ENCODE measurements at regions not wholly inside any gene's neighbourhood (a gene's known extent, or its start where the extent isn't known, plus 50 kb on each side); places are given as distances from the start of the nearest gene placed in this dataset.

DNA sequence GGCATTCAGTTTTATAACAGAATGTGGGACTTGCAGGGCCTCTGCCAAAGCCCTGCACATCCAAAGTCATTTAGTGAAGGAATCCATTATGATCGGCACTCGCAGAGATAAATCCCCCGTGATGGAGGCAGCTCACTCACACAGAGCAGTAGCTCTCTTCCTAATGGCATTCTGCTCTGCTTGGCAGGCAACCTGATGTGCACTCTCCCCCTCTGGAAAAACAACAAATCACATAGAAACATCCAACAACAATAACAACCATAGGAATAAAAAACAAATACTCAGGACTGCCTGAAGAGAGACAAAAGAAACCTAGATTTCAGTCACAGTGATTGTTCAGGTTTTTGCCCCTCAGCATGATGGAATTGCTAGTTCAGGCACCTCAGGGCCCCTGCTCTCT lies 59.7 kb downstream of the NAA11 start:
- Histone ChIP-seq H3K9me2 (ENCODE audit: insufficient read depth, low read length) (no peaks in the 10 kb centered on the region), H2AFZ (ENCODE audit: low read length) (no peak overlapping the region), H3K27ac (ENCODE audit: low read depth, low read length, poor library complexity, severe bottlenecking) (no peak overlapping the region), H3K4me1 (ENCODE audit: insufficient read depth, low read length, poor library complexity, severe bottlenecking) (no peaks in the 10 kb centered on the region), H4K20me1 (ENCODE audit: insufficient read depth, low read length) (no peaks in the 10 kb centered on the region), H3K4me3 (ENCODE audit: low read depth, low read length, poor library complexity, severe bottlenecking) (no peak overlapping the region), H3K9me3 (ENCODE audit: low read length) (no peaks in the 10 kb centered on the region), H3K36me3 (ENCODE audit: insufficient read depth, low read length) (no peaks in the 10 kb centered on the region), H3K79me2 (ENCODE audit: insufficient read depth, low read depth, low read length) (no peaks in the 10 kb centered on the region), H3K4me2 (ENCODE audit: low read length) (no peak overlapping the region)
- POLR2A ChIA-PET: no interaction called here
- TF ChIP-seq EZH2phosphoT487 (IDR thresholded peaks at IDR 0.05; ENCODE audit: borderline replicate concordance, low read depth, low read length): no peak
- TF ChIP-seq, protein P1, sequence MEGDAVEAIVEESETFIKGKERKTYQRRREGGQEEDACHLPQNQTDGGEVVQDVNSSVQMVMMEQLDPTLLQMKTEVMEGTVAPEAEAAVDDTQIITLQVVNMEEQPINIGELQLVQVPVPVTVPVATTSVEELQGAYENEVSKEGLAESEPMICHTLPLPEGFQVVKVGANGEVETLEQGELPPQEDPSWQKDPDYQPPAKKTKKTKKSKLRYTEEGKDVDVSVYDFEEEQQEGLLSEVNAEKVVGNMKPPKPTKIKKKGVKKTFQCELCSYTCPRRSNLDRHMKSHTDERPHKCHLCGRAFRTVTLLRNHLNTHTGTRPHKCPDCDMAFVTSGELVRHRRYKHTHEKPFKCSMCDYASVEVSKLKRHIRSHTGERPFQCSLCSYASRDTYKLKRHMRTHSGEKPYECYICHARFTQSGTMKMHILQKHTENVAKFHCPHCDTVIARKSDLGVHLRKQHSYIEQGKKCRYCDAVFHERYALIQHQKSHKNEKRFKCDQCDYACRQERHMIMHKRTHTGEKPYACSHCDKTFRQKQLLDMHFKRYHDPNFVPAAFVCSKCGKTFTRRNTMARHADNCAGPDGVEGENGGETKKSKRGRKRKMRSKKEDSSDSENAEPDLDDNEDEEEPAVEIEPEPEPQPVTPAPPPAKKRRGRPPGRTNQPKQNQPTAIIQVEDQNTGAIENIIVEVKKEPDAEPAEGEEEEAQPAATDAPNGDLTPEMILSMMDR (conservative IDR thresholded peaks at IDR 0.05; ENCODE audit: low read length): no peak
- BruUV-seq (replicated peaks): no TSS peak
- DNase-seq (ENCODE audit: low spot score): no peak
- CTCF ChIA-PET (ENCODE audit: unreplicated experiment): no interaction called here
- intact Hi-C loops (cut with micrococcal nuclease; ENCODE audit: unreplicated experiment): no loop called here

DNA sequence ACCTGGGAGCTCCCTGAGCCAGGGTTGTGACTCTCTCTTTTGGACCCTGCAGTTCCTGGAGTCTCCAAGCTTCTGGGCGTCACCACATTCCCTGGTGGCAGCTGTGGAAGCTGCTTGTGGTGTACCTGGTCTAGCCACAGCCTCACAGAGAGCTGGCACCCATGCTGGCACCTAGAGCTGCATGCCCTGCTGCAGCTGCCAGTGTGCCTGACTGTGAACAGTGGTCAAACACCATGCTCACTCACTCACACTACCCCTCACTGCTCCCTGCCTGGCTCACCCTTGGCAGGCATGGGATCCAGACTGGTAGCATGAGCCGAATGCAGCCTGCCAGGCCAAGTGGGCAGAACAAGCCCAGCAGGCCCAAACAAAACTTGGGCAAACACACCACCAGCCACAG lies 66.6 kb downstream of the NAA11 start:
- TF ChIP-seq, protein P1 (conservative IDR thresholded peaks at IDR 0.05; ENCODE audit: low read length): no peak
- TF ChIP-seq EZH2phosphoT487 (IDR thresholded peaks at IDR 0.05; ENCODE audit: borderline replicate concordance, low read depth, low read length): no peak
- intact Hi-C loops (cut with micrococcal nuclease; ENCODE audit: unreplicated experiment): no loop called here
- Histone ChIP-seq H3K9me3 (ENCODE audit: low read length) (no peaks in the 10 kb centered on the region), H3K9me2 (ENCODE audit: insufficient read depth, low read length) (no peaks in the 10 kb centered on the region), H2AFZ (ENCODE audit: low read length) (no peak overlapping the region), H3K4me2 (ENCODE audit: low read length) (no peak overlapping the region), H3K79me2 (ENCODE audit: insufficient read depth, low read depth, low read length) (no peaks in the 10 kb centered on the region), H3K4me1 (ENCODE audit: insufficient read depth, low read length, poor library complexity, severe bottlenecking) (no peaks in the 10 kb centered on the region), H4K20me1 (ENCODE audit: insufficient read depth, low read length) (no peaks in the 10 kb centered on the region), H3K36me3 (ENCODE audit: insufficient read depth, low read length) (no peaks in the 10 kb centered on the region), H3K4me3 (ENCODE audit: low read depth, low read length, poor library complexity, severe bottlenecking) (no peak overlapping the region), H3K27ac (ENCODE audit: low read depth, low read length, poor library complexity, severe bottlenecking) (no peak overlapping the region)
- BruUV-seq (replicated peaks): no TSS peak
- DNase-seq (ENCODE audit: low spot score): no peak
- CTCF ChIA-PET (ENCODE audit: unreplicated experiment): no interaction called here
- POLR2A ChIA-PET: interaction anchor here (1.0 kb wide), 1 partner anchor 12 kb away, joined by 3 read pairs; no protein-coding TSS in a partner anchor

DNA sequence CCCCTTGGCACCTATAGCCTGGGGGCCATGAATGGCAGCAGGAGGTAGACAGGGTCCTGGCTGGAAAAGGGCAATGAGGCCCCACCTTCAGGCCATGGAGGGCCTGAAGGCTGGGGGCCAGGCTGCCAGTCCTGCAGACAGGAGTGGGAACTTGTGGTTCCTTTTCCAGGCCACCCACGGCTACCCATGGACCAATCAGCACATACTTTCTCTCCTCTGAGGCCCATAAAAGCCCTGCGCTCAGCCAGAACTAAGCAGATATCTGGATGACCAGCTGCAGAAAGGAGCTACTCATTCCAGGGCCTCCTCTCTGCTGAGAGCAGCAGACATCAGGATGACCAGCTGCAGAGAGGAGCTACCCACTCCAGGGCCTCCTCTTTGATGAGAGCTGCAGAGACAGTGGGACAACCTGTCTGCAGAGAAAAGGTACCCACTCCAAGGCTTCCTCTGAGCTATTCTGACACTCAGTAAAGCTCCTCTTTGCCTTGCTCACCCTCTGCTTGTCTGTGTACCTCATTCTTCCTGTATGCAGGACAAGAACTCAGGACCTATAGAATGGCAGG lies 67.2 kb downstream of the NAA11 start:
- TF ChIP-seq, protein P1 (conservative IDR thresholded peaks at IDR 0.05; ENCODE audit: low read length): no peak
- TF ChIP-seq EZH2phosphoT487 (IDR thresholded peaks at IDR 0.05; ENCODE audit: borderline replicate concordance, low read depth, low read length): no peak
- POLR2A ChIA-PET: no interaction called here

More for the DNA sequence above, 67.2 kb downstream of the NAA11 start:
- Histone ChIP-seq H4K20me1 (ENCODE audit: insufficient read depth, low read length) (no peaks in the 10 kb centered on the region), H2AFZ (ENCODE audit: low read length) (no peak overlapping the region), H3K27ac (ENCODE audit: low read depth, low read length, poor library complexity, severe bottlenecking) (no peak overlapping the region), H3K9me2 (ENCODE audit: insufficient read depth, low read length) (no peaks in the 10 kb centered on the region), H3K4me3 (ENCODE audit: low read depth, low read length, poor library complexity, severe bottlenecking) (no peak overlapping the region), H3K9me3 (ENCODE audit: low read length) (no peaks in the 10 kb centered on the region), H3K4me2 (ENCODE audit: low read length) (no peak overlapping the region), H3K4me1 (ENCODE audit: insufficient read depth, low read length, poor library complexity, severe bottlenecking) (no peaks in the 10 kb centered on the region), H3K79me2 (ENCODE audit: insufficient read depth, low read depth, low read length) (no peaks in the 10 kb centered on the region), H3K36me3 (ENCODE audit: insufficient read depth, low read length) (no peaks in the 10 kb centered on the region)
- intact Hi-C loops (cut with micrococcal nuclease; ENCODE audit: unreplicated experiment): no loop called here
- CTCF ChIA-PET (ENCODE audit: unreplicated experiment): no interaction called here
- DNase-seq (ENCODE audit: low spot score): no peak
- BruUV-seq (replicated peaks): no TSS peak

All from OCI-LY7 (cell line).